A673 (cell line): ENCODE measurements at regions not wholly inside any gene's neighbourhood (a gene's known extent, or its start where the extent isn't known, plus 50 kb on each side); places are given as distances from the start of the nearest gene placed in this dataset.

Experiments
- BruUV-seq: library from RNA; stranded (reverse); fragments of 400-500 nt; replicated peaks from 2 replicates; lab custom pipeline; 2021; lab: Mats Ljungman, UMichigan
- CTCF ChIA-PET: fragments of 300-600 bp; sonication (Branson Sonifier 250); formaldehyde crosslinking; loops from one replicate; lab custom pipeline; 2022; ENCODE audit warnings: antibody characterized with exemption; lab: Charles Lee
- POLR2A ChIA-PET: fragments of 300-600 bp; sonication (Branson Sonifier 250); formaldehyde crosslinking; loops from one replicate; lab custom pipeline; 2022; ENCODE audit warnings: antibody characterized with exemption; ENCODE audit not compliant: low non-redundant PET; lab: Charles Lee
- DNase-seq: peaks from one replicate; pipeline ENCODE4 v3.0.0-alpha.2; 2015; ENCODE audit warnings: low spot score
- H3K27ac ChIP-seq: fragments of 200-600 bp; sonication (generic); 2 replicates; pipeline ENCODE4 v1.5.1; 2016; ENCODE audit warnings: mixed run types, low read depth, mild to moderate bottlenecking, mixed read lengths, antibody characterized with exemption, low read length; ENCODE audit not compliant: poor library complexity, severe bottlenecking
- H3K27me3 ChIP-seq: fragments of 200-600 bp; sonication (generic); replicated peaks from 2 replicates; pipeline ENCODE4 v1.6.1; 2017; ENCODE audit warnings: mixed run types, low read depth, mild to moderate bottlenecking, mixed read lengths, antibody characterized with exemption, low read length; ENCODE audit not compliant: insufficient read depth, poor library complexity
- H3K36me3 ChIP-seq: fragments of 200-600 bp; sonication (generic); 2 replicates; pipeline ENCODE4 v1.6.1; 2016; ENCODE audit warnings: mixed run types, mild to moderate bottlenecking, mixed read lengths, antibody characterized with exemption, low read length; ENCODE audit not compliant: insufficient read depth, poor library complexity, severe bottlenecking
- H3K4me1 ChIP-seq: fragments of 200-600 bp; sonication (generic); 2 replicates; pipeline ENCODE4 v1.6.1; 2017; ENCODE audit warnings: mixed run types, mild to moderate bottlenecking, mixed read lengths, antibody characterized with exemption, low read length; ENCODE audit not compliant: insufficient read depth, poor library complexity, severe bottlenecking
- H3K4me3 ChIP-seq: fragments of 200-600 bp; sonication (generic); 2 replicates; pipeline ENCODE4 v1.5.1; 2016; ENCODE audit warnings: low read depth, mixed run types, mild to moderate bottlenecking, mixed read lengths, low read length; ENCODE audit not compliant: poor library complexity, severe bottlenecking
- H3K9me3 ChIP-seq: fragments of 200-600 bp; sonication (generic); 2 replicates; pipeline ENCODE4 v1.6.1; 2016; ENCODE audit warnings: mixed run types, low read depth, mild to moderate bottlenecking, mixed read lengths, antibody characterized with exemption, low read length; ENCODE audit not compliant: poor library complexity, severe bottlenecking
- EZH2 ChIP-seq: fragments of 200-600 bp; sonication (generic); IDR thresholded peaks from 2 replicates; pipeline ENCODE4 v1.6.1; 2017; ENCODE audit warnings: borderline replicate concordance, low read depth, mild to moderate bottlenecking, mixed read lengths, antibody characterized with exemption, low read length; ENCODE audit not compliant: poor library complexity, severe bottlenecking
- intact Hi-C: fragments of 100-400 bp; cut with micrococcal nuclease; formaldehyde crosslinking; loops from one replicate; pipeline ENCODE4 v1.10.0; 2022; ENCODE audit not compliant: unreplicated experiment
- TF ChIP-seq, protein P1 (sequence below): fragments of 300-800, 200-600 bp; sonication (generic); conservative IDR thresholded peaks from 2 replicates; pipeline ENCODE4 v1.5.1; 2017; ENCODE audit warnings: low read depth, mild to moderate bottlenecking, antibody characterized with exemption, low read length, moderate library complexity, mixed read lengths

DNA sequence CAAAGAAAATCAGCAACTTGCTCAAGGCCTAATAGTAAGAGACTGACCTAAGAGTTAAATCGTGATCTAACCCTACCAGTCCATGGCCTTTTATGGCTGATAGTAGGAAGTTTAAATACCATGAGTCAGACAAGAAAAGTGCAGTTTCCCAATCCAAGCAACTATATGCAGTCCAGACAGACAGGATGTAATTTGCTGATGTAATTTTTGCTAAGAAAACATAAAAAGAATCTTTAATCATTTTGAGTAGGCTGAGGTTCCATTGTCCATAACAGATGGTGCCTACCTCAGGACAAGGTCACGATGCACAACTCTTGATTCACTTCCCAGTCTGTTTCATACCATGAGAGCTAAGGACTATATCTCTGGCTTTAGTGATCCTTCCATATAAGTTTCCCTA is 317.5 kb upstream of the GRIA3 start:
- Histone ChIP-seq H3K36me3 (no peaks in the 10 kb centered on the region), H3K4me1 (no peaks in the 10 kb centered on the region), H3K27me3 (no peaks in the 10 kb centered on the region), H3K9me3 (no peaks in the 10 kb centered on the region), H3K4me3 (no peak overlapping the region), H3K27ac (no peak overlapping the region)
- ChIA-PET POLR2A (no interaction called here), CTCF (no interaction called here)
- intact Hi-C loops, result no loop called here
- no peak for DNase-seq
- TF ChIP-seq, protein P1, sequence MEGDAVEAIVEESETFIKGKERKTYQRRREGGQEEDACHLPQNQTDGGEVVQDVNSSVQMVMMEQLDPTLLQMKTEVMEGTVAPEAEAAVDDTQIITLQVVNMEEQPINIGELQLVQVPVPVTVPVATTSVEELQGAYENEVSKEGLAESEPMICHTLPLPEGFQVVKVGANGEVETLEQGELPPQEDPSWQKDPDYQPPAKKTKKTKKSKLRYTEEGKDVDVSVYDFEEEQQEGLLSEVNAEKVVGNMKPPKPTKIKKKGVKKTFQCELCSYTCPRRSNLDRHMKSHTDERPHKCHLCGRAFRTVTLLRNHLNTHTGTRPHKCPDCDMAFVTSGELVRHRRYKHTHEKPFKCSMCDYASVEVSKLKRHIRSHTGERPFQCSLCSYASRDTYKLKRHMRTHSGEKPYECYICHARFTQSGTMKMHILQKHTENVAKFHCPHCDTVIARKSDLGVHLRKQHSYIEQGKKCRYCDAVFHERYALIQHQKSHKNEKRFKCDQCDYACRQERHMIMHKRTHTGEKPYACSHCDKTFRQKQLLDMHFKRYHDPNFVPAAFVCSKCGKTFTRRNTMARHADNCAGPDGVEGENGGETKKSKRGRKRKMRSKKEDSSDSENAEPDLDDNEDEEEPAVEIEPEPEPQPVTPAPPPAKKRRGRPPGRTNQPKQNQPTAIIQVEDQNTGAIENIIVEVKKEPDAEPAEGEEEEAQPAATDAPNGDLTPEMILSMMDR, result no peak
- TF ChIP-seq EZH2, result no peak
- BruUV-seq, result no TSS peak

DNA sequence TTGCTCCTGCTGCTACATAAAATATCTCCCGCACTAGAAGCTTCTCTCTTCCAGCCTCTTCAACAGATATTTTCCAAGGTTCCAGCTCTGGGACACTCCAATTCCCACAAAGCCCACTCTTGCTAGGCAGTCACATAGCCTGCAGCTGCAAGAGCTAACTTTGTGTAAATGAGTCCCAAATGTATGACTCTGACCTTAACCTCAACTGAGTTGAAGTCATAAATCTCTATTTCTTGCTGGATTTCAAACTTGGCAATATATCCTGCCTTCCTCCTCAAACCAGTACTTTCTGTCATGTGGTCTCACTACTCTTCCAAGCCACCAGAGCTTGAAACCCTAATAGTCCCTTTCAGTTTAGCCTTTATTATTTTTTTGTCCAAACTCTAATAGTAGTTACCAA is 315.4 kb upstream of the GRIA3 start:
- no peaks in the 10 kb centered on the region for H3K9me3 ChIP-seq
- H3K27me3 ChIP-seq, result no peaks in the 10 kb centered on the region
- no peak for DNase-seq
- H3K36me3 ChIP-seq, result no peaks in the 10 kb centered on the region
- H3K27ac ChIP-seq, result no peak overlapping the region
- no peak overlapping the region for H3K4me3 ChIP-seq
- ChIA-PET POLR2A (no interaction called here), CTCF (no interaction called here)
- TF ChIP-seq, protein P1, result no peak
- TF ChIP-seq EZH2, result no peak
- intact Hi-C loops, result no loop called here
- no peaks in the 10 kb centered on the region for H3K4me1 ChIP-seq
- BruUV-seq, result no TSS peak

- ChIA-PET CTCF (no interaction called here), POLR2A (no interaction called here)
- H3K4me3 ChIP-seq, result no peak overlapping the region
- no peak for DNase-seq
- H3K9me3 ChIP-seq, result no peaks in the 10 kb centered on the region
- intact Hi-C loops, result no loop called here
- H3K27ac ChIP-seq, result no peak overlapping the region
- no peak for TF ChIP-seq EZH2
- TF ChIP-seq, protein P1, result no peak
- H3K27me3 ChIP-seq, result no peaks in the 10 kb centered on the region
- BruUV-seq, result no TSS peak
- H3K4me1 ChIP-seq, result no peaks in the 10 kb centered on the region
- no peaks in the 10 kb centered on the region for H3K36me3 ChIP-seq
Observed at GRCh38 chrX:122869171-122869570, 314.9 kb upstream of the GRIA3 start.
